Esophagus (tissue), 2 donors: ENCODE measurements at regions not wholly inside any gene's neighbourhood (a gene's known extent, or its start where the extent isn't known, plus 50 kb on each side); places are given as distances from the start of the nearest gene placed in this dataset.

ENCODE experiments used
- H3K27ac ChIP-seq, 2 donors: one replicate each; pipeline ENCODE4 v1.5.1; 2013; ENCODE audit warnings: low read depth in 2 of 2, mild to moderate bottlenecking in 2 of 2, inconsistent platforms in 1 of 2, low read length in 1 of 2, moderate library complexity in 1 of 2
- H3K27me3 ChIP-seq, 2 donors: one replicate each; pipeline ENCODE4 v1.6.1; 2013; ENCODE audit warnings: low read length in 2 of 2, control low read depth in 1 of 2, mild to moderate bottlenecking in 1 of 2; ENCODE audit not compliant: insufficient read depth in 2 of 2, control insufficient read depth in 1 of 2
- H3K36me3 ChIP-seq, 2 donors: one replicate each; pipeline ENCODE4 v1.6.1; 2013; ENCODE audit warnings: low read length in 1 of 2; ENCODE audit not compliant: control insufficient read depth in 2 of 2, insufficient read depth in 2 of 2
- H3K4me1 ChIP-seq, 2 donors: one replicate each; pipeline ENCODE4 v1.6.1; 2013; ENCODE audit warnings: low read length in 1 of 2; ENCODE audit not compliant: control insufficient read depth in 2 of 2, insufficient read depth in 2 of 2
- H3K4me3 ChIP-seq, 2 donors: one replicate each; pipeline ENCODE4 v1.5.1; 2013; ENCODE audit warnings: low read length in 2 of 2, mild to moderate bottlenecking in 2 of 2, low read depth in 1 of 2, moderate library complexity in 1 of 2
- H3K9me3 ChIP-seq, 2 donors: one replicate each; pipeline ENCODE4 v1.6.1; 2013; ENCODE audit warnings: mild to moderate bottlenecking in 2 of 2, low read depth in 1 of 2, low read length in 1 of 2, moderate library complexity in 1 of 2; ENCODE audit not compliant: control insufficient read depth in 2 of 2, insufficient read depth in 1 of 2
- WGBS, 2 donors: extraction: QIAGEN DNeasy Blood & Tissue Kit; methylation state at CpG; one replicate each; pipeline ENCODE4 v1.1.7; 2013; 5-methylcytosine and 5-hydroxymethylcytosine counted together
- donor health status: healthy with polysubstance abuse.
- donor health status: Bipolar disorder and iron deficiency.

- no peaks in the 10 kb centered on the region for H3K27me3 ChIP-seq
- H3K9me3 ChIP-seq: no peaks in the 10 kb centered on the region
- no peaks in the 10 kb centered on the region for H3K36me3 ChIP-seq
- H3K4me3 ChIP-seq: no peak overlapping the region
- WGBS, 2 donors: 82 to 86% methylated on average over 3 of the region's 3 CpGs
- H3K27ac ChIP-seq: no peak overlapping the region
- H3K4me1 ChIP-seq: no peaks in the 10 kb centered on the region
Measured at GRCh38 chr11:57095896-57096295, 85.9 kb upstream of the LRRC55 start.

GRCh38 chr11:57097149-57097548 is 84.6 kb upstream of the LRRC55 start:
- Histone ChIP-seq H3K9me3 (no peaks in the 10 kb centered on the region), H3K4me1 (no peaks in the 10 kb centered on the region), H3K4me3 (no peak overlapping the region), H3K36me3 (no peaks in the 10 kb centered on the region), H3K27ac (no peak overlapping the region), H3K27me3 (no peaks in the 10 kb centered on the region)
- WGBS, 2 donors: 80 to 93% methylated on average over 2 of the region's 2 CpGs

GRCh38 chr11:57098191-57098590 is 83.6 kb upstream of the LRRC55 start:
- 65 to 73% methylated on average over 2 of the region's 2 CpGs for WGBS, 2 donors
- no peaks in the 10 kb centered on the region for H3K9me3 ChIP-seq
- no peaks in the 10 kb centered on the region for H3K27me3 ChIP-seq
- no peaks in the 10 kb centered on the region for H3K4me1 ChIP-seq
- H3K4me3 ChIP-seq: no peak overlapping the region
- no peaks in the 10 kb centered on the region for H3K36me3 ChIP-seq
- H3K27ac ChIP-seq: no peak overlapping the region

- WGBS, 2 donors: 37 to 45% methylated on average over 5 of the region's 5 CpGs
- Histone ChIP-seq H3K4me3 (no peak overlapping the region), H3K27me3 (no peaks in the 10 kb centered on the region), H3K36me3 (no peaks in the 10 kb centered on the region), H3K9me3 (no peaks in the 10 kb centered on the region), H3K27ac (no peak overlapping the region), H3K4me1 (no peaks in the 10 kb centered on the region)
Measured at GRCh38 chr11:57100638-57101331, 81.0 kb upstream of the LRRC55 start.

- no peaks in the 10 kb centered on the region for H3K27me3 ChIP-seq
Measured at GRCh38 chr11:57103899-57104605, 77.7 kb upstream of the LRRC55 start.

GRCh38 chr11:57109331-57109730 is 72.4 kb upstream of the LRRC55 start:
- Histone ChIP-seq H3K36me3 (no peaks in the 10 kb centered on the region), H3K4me3 (no peak overlapping the region), H3K9me3 (no peaks in the 10 kb centered on the region), H3K27me3 (no peaks in the 10 kb centered on the region), H3K27ac (no peak overlapping the region), H3K4me1 (no peaks in the 10 kb centered on the region)
- WGBS, 2 donors: 92 to 93% methylated on average over 3 of the region's 3 CpGs

More at GRCh38 chr11:57103899-57104605, 77.7 kb upstream of the LRRC55 start:
- Histone ChIP-seq H3K4me1 (no peaks in the 10 kb centered on the region), H3K4me3 (no peak overlapping the region), H3K9me3 (no peaks in the 10 kb centered on the region), H3K36me3 (no peaks in the 10 kb centered on the region), H3K27ac (no peak overlapping the region)
- 66 to 70% methylated on average over 6 of the region's 6 CpGs for WGBS, 2 donors

- no peaks in the 10 kb centered on the region for H3K9me3 ChIP-seq
- WGBS, 2 donors: 50 to 57% methylated on average over 2 of the region's 2 CpGs
- H3K36me3 ChIP-seq: no peaks in the 10 kb centered on the region
- H3K27ac ChIP-seq: no peak overlapping the region
- H3K4me1 ChIP-seq: no peaks in the 10 kb centered on the region
- H3K27me3 ChIP-seq: no peaks in the 10 kb centered on the region
- H3K4me3 ChIP-seq: no peak overlapping the region
Measured at GRCh38 chr11:57111619-57112018, 70.1 kb upstream of the LRRC55 start.

GRCh38 chr11:57116654-57117053 is 65.1 kb upstream of the LRRC55 start:
- Histone ChIP-seq H3K9me3 (no peaks in the 10 kb centered on the region), H3K27me3 (no peaks in the 10 kb centered on the region), H3K27ac (no peak overlapping the region), H3K4me3 (no peak overlapping the region), H3K36me3 (no peaks in the 10 kb centered on the region), H3K4me1 (no peaks in the 10 kb centered on the region)
- 64 to 69% methylated on average over 5 of the region's 5 CpGs for WGBS, 2 donors

- H3K9me3 ChIP-seq: no peaks in the 10 kb centered on the region
- H3K4me1 ChIP-seq: no peaks in the 10 kb centered on the region
- WGBS, 2 donors: 85 to 91% methylated on average over 3 of the region's 3 CpGs
- H3K27me3 ChIP-seq: no peaks in the 10 kb centered on the region
- no peak overlapping the region for H3K4me3 ChIP-seq
- H3K27ac ChIP-seq: no peak overlapping the region
- H3K36me3 ChIP-seq: no peaks in the 10 kb centered on the region
Measured at GRCh38 chr11:57120192-57120965, 61.4 kb upstream of the LRRC55 start.
